GM12865 (cell line): ENCODE measurements at regions not wholly inside any gene's neighbourhood (a gene's known extent, or its start where the extent isn't known, plus 50 kb on each side); places are given as distances from the start of the nearest gene placed in this dataset.

Source experiments
- DNase-seq: peaks from one replicate; pipeline ENCODE4 v3.0.0; 2010; ENCODE audit warnings: low read depth
- H3K4me3 ChIP-seq: 2 replicates; pipeline ENCODE4 v1.5.1; 2011; ENCODE audit warnings: mild to moderate bottlenecking, low read depth, low read length, control low read depth
- TF ChIP-seq, protein P1 (sequence below): IDR thresholded peaks from 2 replicates; pipeline ENCODE4 v1.5.1; 2011; ENCODE audit warnings: low read length, control low read depth, low read depth, inconsistent platforms; ENCODE audit not compliant: insufficient read depth; ENCODE audit errors: missing control alignments

DNA sequence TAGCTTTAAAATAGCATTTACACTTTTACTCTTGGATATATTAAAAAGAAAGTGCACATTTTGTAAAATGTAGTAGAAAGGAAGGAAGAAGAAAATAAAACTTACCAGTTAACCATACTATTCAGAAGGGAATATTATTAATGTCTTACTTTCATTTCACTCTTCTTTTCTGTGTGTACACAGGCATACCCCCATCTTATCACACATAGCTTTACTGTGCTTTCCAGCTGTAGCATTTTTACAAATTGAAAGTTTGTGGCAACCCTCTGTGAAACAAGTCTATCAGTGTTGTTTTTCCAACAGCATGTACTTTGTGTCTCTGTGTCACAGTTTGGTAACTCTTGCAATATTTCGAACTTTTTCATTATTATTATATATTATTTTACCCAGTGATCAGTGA, 314.5 kb downstream of the UTRN start:
- H3K4me3 ChIP-seq, result no peak overlapping the region
- TF ChIP-seq, protein P1, sequence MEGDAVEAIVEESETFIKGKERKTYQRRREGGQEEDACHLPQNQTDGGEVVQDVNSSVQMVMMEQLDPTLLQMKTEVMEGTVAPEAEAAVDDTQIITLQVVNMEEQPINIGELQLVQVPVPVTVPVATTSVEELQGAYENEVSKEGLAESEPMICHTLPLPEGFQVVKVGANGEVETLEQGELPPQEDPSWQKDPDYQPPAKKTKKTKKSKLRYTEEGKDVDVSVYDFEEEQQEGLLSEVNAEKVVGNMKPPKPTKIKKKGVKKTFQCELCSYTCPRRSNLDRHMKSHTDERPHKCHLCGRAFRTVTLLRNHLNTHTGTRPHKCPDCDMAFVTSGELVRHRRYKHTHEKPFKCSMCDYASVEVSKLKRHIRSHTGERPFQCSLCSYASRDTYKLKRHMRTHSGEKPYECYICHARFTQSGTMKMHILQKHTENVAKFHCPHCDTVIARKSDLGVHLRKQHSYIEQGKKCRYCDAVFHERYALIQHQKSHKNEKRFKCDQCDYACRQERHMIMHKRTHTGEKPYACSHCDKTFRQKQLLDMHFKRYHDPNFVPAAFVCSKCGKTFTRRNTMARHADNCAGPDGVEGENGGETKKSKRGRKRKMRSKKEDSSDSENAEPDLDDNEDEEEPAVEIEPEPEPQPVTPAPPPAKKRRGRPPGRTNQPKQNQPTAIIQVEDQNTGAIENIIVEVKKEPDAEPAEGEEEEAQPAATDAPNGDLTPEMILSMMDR, result no peak
- DNase-seq, result no peak

DNA sequence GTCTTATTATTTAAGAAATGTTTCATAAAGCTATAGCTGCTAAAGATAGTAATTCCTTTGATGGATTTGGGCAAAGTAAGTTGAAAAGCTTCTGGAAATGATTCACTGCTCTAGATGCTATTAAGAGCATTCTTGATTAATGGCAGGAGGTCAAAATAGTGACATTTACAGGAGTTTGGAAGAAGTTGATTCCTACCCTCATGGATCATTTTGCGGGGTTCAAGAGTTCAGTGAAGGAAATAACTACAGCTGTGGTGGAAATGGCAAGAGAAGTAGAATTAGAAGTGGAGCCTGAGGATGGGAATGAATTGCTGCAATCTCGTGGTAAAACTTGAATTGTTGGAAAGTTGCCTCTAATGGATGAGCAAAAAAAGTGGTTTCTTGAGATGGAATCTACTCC, 316.1 kb downstream of the UTRN start:
- H3K4me3 ChIP-seq, result no peak overlapping the region
- TF ChIP-seq, protein P1, result no peak
- DNase-seq, result no peak

DNA sequence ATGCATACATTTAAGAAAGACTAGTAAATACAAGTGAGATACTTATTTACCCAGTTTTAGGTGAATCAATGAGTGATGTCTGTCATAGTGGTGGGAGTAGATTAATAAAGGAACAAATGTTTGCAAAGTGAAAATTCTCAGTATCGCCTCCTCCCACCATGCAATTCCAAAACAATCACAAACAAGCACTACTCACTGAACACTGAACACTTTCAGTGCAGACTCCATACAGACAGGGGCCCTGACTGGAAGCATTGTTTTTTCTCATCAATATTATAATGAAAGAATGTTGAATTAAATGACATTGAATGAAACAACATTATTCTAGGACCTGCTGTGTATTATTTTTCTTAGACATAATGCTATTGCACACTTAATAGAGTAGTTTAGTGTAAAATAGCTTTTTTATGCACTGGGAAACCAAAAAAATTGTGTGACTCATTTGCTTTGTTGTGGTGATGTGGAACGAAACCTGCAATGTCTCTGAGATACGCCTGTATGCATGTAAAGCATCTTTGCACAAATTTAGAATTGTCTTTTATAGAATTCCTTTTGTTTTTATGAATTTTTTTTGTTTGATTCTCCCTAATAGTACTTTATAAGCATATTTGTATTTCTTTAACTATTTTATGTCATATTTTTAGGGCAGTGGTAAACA, 317.5 kb downstream of the UTRN start:
- DNase-seq, result no peak
- TF ChIP-seq, protein P1, result no peak
- no peak overlapping the region for H3K4me3 ChIP-seq

DNA sequence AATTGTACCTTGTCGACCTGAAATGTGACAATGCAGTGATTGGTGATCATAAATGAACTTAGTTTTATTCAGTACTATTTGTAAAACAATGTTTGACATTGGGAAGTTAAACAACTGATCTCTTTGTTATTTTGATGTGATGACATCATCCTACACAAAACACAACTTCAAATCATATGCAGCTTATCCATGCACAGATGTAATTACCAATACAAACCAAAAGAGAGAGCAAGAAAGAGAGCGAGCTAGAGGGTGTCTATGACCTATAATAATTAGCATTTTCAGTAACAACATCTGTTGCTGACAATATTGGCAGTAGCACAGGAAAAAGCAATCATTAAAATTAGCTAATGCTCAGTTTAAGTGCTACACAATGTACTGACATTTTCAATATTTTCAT, 320.9 kb downstream of the UTRN start:
- H3K4me3 ChIP-seq, result no peak overlapping the region
- TF ChIP-seq, protein P1, result no peak
- DNase-seq, result no peak

DNA sequence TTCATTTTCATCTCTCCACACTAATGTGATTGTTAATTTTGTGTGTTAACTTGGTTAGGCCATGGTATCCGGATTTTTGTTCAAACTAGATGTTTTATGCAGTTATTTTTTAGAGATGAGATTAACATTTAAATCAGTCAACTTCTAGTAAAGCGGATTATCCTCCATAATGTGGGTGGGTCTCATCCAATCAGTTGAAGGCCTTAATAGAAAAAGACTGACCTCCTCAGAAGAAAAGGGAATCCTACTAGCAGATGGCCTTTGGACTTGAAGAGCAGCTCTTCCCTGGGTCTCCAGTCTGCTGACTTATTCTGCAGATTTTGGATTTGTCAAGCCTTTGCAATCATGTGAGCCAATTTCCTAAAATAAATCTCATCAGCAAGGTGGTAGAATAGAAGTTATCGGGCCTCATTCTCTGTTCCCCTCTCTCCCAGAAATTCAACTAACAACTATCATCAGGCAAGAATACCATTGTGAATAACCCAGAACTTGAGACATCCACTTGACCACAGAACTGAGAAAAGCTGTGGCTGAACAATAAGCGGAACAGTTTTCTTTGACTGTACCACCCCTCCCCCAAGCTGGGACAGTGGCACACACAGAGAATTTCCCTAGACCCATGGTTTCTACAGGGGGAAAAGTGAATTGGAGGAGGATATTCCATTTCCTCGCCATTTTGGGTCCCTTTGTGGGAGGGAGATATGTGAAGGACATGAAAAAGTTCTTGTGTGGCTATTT, 323.0 kb downstream of the UTRN start:
- no peak overlapping the region for H3K4me3 ChIP-seq
- TF ChIP-seq, protein P1, result no peak
- DNase-seq, result no peak

DNA sequence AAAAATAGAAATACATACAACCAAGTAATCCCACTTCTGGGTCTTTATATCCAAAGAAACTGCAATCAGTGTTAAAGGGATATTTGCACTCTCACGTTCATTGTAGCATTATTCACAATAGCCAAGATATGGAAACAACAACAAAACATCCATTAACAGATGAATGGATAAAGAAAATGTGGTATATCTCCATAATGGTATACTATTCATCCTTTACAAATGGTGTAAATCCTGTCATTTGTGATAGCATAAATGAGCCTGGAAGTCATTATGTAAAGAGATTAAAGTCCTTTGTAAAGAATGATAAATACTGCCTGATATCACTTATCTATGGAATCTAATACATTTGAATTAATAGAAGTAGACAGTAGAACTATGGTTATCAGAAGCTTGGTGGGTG, 327.7 kb downstream of the UTRN start:
- TF ChIP-seq, protein P1, result no peak
- no peak for DNase-seq
- no peak overlapping the region for H3K4me3 ChIP-seq

DNA sequence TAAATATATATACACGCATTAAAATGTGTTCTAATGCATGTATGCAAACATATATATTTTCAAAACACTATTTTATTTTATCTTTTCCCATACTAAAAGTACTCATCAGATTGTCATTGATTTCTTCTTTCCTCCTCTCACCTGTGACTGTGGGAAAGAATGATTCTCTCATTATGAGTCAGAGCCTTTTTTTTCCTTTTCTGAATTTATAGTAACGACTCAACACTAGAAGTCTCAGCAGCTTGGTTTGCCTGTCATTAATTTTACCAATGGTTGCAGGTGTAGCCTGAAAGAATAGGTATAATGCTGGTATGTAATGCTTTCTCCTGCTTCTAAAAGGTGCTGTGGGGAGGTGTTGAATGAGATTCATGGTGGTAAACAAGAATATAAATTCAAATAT, 328.7 kb downstream of the UTRN start:
- peak; percentile 2 for DNase-seq
- H3K4me3 ChIP-seq, result no peak overlapping the region
- TF ChIP-seq, protein P1, result no peak
